ENCODE measurements at regions not wholly inside any gene's neighbourhood (a gene's known extent, or its start where the extent isn't known, plus 50 kb on each side); places are given as distances from the start of the nearest gene placed in this dataset.

DNA sequence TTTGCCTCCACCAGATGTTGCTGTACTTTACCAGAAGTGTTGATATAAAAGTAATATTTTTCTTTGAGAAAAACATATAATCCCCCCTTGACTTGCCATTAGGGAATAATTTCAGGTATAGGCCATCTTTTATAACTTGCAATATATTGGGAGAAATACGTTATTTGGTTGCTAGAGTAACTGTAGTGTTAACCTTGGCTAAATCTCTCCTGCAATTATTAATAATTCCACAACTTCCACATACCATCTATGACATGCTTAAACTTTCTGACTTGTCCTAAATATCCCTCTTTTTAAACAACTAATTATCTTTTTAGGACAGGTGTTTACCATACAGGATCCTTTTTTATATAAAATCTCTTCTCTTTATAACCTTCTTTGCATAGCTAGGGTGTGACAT lies 1048.2 kb downstream of the SLC16A7 start:
- TF ChIP-seq, protein P1, sequence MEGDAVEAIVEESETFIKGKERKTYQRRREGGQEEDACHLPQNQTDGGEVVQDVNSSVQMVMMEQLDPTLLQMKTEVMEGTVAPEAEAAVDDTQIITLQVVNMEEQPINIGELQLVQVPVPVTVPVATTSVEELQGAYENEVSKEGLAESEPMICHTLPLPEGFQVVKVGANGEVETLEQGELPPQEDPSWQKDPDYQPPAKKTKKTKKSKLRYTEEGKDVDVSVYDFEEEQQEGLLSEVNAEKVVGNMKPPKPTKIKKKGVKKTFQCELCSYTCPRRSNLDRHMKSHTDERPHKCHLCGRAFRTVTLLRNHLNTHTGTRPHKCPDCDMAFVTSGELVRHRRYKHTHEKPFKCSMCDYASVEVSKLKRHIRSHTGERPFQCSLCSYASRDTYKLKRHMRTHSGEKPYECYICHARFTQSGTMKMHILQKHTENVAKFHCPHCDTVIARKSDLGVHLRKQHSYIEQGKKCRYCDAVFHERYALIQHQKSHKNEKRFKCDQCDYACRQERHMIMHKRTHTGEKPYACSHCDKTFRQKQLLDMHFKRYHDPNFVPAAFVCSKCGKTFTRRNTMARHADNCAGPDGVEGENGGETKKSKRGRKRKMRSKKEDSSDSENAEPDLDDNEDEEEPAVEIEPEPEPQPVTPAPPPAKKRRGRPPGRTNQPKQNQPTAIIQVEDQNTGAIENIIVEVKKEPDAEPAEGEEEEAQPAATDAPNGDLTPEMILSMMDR (IDR thresholded peaks at IDR 0.05; ENCODE audit: insufficient read depth, low read depth, low read length) = no peak
- no peak for DNase-seq (ENCODE audit: low read depth)
- H3K4me3 ChIP-seq (ENCODE audit: low read depth, low read length) = no peak overlapping the region

DNA sequence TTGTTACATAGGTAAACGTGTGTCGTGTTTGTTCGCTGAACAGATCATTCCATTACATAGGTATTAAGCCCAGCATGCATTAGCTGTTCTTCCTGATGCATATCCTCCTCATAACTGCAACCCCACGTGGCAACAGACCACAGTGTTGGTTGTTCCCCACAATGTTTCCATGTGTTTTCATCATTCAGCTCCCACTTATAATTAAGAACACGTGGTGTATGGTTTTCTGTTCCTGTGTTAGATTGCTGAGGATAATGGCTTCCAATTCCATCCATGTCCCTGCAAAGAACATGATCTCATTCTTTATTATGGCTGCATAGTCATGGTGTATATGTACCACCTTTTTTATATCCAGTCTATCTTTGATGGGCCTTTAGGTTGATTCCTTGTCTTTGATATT lies 1071.1 kb downstream of the SLC16A7 start:
- no peak overlapping the region for H3K4me3 ChIP-seq (ENCODE audit: low read depth, low read length)
- TF ChIP-seq, protein P1 (IDR thresholded peaks at IDR 0.05; ENCODE audit: insufficient read depth, low read depth, low read length) = no peak
- no peak for DNase-seq (ENCODE audit: low read depth)

DNA sequence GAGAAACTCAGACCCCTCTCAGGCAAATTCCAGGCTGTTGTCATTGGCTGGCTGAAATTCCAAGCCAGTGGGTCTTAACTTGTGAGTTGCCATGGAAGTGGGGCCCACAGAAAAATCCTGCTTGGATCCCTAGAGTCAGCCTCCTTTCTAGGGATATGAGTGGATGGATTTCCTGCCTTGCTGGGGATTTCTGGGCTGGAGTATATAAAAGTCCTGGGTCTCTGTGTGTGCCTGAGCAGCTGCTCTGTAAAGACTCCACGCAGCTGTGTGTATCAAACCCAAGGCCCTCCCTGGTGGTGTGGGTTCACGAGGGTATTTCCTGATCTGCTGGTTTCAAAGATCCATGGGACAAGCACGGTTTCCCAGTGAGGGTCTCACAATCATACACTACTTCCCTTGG lies 1077.1 kb downstream of the SLC16A7 start:
- DNase-seq (ENCODE audit: low read depth) = no peak
- H3K4me3 ChIP-seq (ENCODE audit: low read depth, low read length) = no peak overlapping the region
- TF ChIP-seq, protein P1 (IDR thresholded peaks at IDR 0.05; ENCODE audit: insufficient read depth, low read depth, low read length) = no peak

DNA sequence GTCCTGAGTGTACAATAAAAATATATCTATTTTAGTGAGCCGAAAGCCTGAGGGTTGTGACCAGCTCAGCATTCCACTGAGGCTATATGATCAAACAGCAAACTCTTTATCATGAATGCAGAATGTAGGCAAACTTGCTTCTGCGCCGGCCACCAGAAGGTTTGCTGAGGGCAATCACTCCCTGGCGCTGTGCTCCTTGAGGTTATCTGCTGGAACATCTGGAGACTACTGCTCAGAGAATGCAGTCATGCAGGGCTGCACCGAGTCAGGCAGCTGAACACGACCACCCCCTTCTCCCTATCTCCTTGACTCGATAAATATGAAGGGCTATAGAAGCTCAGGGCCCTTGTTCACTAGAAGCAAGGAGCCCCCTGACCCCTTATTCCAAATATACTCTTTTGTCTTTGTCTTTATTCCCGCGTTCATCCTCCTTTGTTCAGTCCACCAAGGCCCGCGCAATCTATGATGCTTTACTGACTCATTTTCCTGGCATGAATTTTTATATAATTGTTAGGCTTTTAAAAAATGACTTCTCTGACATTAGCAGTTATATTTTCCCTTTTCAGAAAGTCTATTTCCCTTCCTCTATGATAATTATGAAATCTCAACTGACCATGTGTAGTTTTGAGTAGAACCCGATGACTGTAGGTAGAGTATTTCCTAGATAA lies 1089.3 kb downstream of the SLC16A7 start:
- no peak for DNase-seq (ENCODE audit: low read depth)
- no peak overlapping the region for H3K4me3 ChIP-seq (ENCODE audit: low read depth, low read length)
- TF ChIP-seq, protein P1 (IDR thresholded peaks at IDR 0.05; ENCODE audit: insufficient read depth, low read depth, low read length) = peak; percentile 2

DNA sequence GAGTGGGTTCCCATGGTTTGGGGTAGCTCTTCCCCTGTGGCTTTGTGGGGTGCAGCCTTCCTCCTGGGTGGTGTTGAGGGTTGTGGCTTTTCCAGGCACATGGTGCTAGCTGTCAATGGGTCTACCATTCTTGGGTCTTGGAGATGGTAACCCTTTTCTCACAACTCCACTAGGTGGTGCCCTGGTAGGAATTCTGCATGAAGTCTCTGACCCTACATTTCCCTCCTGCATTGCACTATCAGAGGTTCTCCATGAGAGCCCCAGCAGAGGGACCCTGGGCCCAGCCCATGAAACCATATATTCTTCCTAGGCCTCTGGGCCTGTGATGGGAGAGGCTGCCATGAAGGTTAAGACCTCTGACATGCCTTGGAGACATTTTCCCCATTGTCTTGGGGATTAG lies 1093.3 kb downstream of the SLC16A7 start:
- TF ChIP-seq, protein P1 (IDR thresholded peaks at IDR 0.05; ENCODE audit: insufficient read depth, low read depth, low read length) = no peak
- no peak for DNase-seq (ENCODE audit: low read depth)
- H3K4me3 ChIP-seq (ENCODE audit: low read depth, low read length) = no peak overlapping the region

DNA sequence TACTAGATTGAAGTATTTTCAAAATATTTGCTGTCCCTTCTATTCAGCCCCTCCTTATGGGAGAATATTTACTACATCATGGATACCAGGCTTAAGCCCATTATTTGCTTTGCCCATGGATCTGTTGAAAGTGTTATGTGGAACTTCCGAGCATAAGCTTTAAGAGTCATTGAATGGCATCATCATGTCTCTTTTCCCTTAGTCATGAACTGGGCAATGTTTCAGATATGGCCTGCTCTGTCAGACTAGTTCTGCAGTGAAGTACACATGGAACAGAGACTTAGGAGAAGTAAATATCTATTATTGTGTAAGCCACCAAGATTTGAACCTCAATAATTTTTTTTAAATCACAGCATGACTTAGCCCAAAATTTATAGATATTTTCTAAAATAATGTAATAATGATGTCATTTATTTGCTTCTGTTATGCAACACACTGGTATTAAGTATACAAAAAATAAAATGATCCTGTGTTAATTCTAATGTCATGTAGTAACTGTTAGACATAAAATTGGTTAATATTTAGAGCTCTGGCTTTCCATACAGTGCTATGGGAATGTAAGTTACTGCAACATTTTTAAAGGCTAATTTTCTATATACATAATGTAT lies 1097.3 kb downstream of the SLC16A7 start:
- H3K4me3 ChIP-seq (ENCODE audit: low read depth, low read length) = no peak overlapping the region
- TF ChIP-seq, protein P1 (IDR thresholded peaks at IDR 0.05; ENCODE audit: insufficient read depth, low read depth, low read length) = no peak
- DNase-seq (ENCODE audit: low read depth) = no peak
